HG02840 (cell line): ENCODE measurements at regions not wholly inside any gene's neighbourhood (a gene's known extent, or its start where the extent isn't known, plus 50 kb on each side); places are given as distances from the start of the nearest gene placed in this dataset.
"Not testable (repeated sequence)": the region's sequence is repeated elsewhere in the genome, so short reads cannot be mapped to it uniquely, and the experiment has no call there.

ENCODE experiments used
- ATAC-seq: cut with Tn5 transposase; IDR thresholded peaks from one replicate; pipeline ENCODE4 v1.9.1; 2021; ENCODE audit warnings: mild to moderate bottlenecking, moderate library complexity, moderate number of reproducible peaks; ENCODE audit not compliant: unreplicated experiment, low FRiP score

- no peak for ATAC-seq
Observed at GRCh38 chr5:166856791-166857190, 1434.7 kb upstream of the WWC1 start.

GRCh38 chr5:166860426-166860825 is 1431.0 kb upstream of the WWC1 start:
- ATAC-seq, result no peak

GRCh38 chr5:166862581-166862980 is 1428.9 kb upstream of the WWC1 start:
- ATAC-seq, result no peak

- no peak for ATAC-seq
Observed at GRCh38 chr5:166865206-166865605, 1426.2 kb upstream of the WWC1 start.

GRCh38 chr5:166880456-166880855 is 1411.0 kb upstream of the WWC1 start:
- no peak for ATAC-seq

- ATAC-seq, result no peak
Observed at GRCh38 chr5:166881802-166882201, 1409.6 kb upstream of the WWC1 start.

GRCh38 chr5:166883016-166883415 is 1408.4 kb upstream of the WWC1 start:
- no peak for ATAC-seq

- no peak for ATAC-seq
Observed at GRCh38 chr5:166898166-166898565, 1393.3 kb upstream of the WWC1 start.

- no peak for ATAC-seq
Observed at GRCh38 chr5:166899343-166899742, 1392.1 kb upstream of the WWC1 start.

GRCh38 chr5:166904571-166904970 is 1386.9 kb upstream of the WWC1 start:
- no peak for ATAC-seq

GRCh38 chr5:166906991-166907713 is 1384.3 kb upstream of the WWC1 start:
- ATAC-seq, result no peak

- ATAC-seq, result no peak
Observed at GRCh38 chr5:166909040-166909439, 1382.4 kb upstream of the WWC1 start.

GRCh38 chr5:166909926-166910325 is 1381.5 kb upstream of the WWC1 start:
- ATAC-seq, result no peak

GRCh38 chr5:166910995-166911394 is 1380.5 kb upstream of the WWC1 start:
- no peak for ATAC-seq

GRCh38 chr5:166916021-166916420 is 1375.4 kb upstream of the WWC1 start:
- ATAC-seq, result no peak

- ATAC-seq, result no peak
Observed at GRCh38 chr5:166926138-166926537, 1365.3 kb upstream of the WWC1 start.

- ATAC-seq, result not testable (repeated sequence)
Observed at GRCh38 chr5:166926806-166927475, 1364.5 kb upstream of the WWC1 start.

- ATAC-seq, result no peak
Observed at GRCh38 chr5:166936351-166936750, 1355.1 kb upstream of the WWC1 start.

GRCh38 chr5:166938071-166938470 is 1353.4 kb upstream of the WWC1 start:
- ATAC-seq, result no peak

GRCh38 chr5:166942948-166943347 is 1348.5 kb upstream of the WWC1 start:
- ATAC-seq, result no peak

GRCh38 chr5:166947045-166947444 is 1344.4 kb upstream of the WWC1 start:
- ATAC-seq, result no peak

- ATAC-seq, result no peak
Observed at GRCh38 chr5:166948679-166949078, 1342.8 kb upstream of the WWC1 start.
